Mesendoderm (in vitro differentiated cells): ENCODE measurements at regions not wholly inside any gene's neighbourhood (a gene's known extent, or its start where the extent isn't known, plus 50 kb on each side); places are given as distances from the start of the nearest gene placed in this dataset.

ENCODE experiments used
- DNase-seq: peaks from one replicate; pipeline ENCODE4 v3.0.0; 2013
- H2AK5ac ChIP-seq: 2 replicates; pipeline ENCODE4 v1.6.1; 2013; ENCODE audit warnings: low read length, inconsistent platforms
- H2BK120ac ChIP-seq: 2 replicates; pipeline ENCODE4 v1.6.1; 2013; ENCODE audit warnings: low read depth, mild to moderate bottlenecking, low read length, moderate library complexity, mixed read lengths
- H2BK15ac ChIP-seq: replicated peaks from 2 replicates; pipeline ENCODE4 v1.6.1; 2013; ENCODE audit warnings: low read depth, mild to moderate bottlenecking, moderate library complexity
- H2BK5ac ChIP-seq: 2 replicates; pipeline ENCODE4 v1.6.1; 2013; ENCODE audit warnings: low read length, inconsistent platforms
- H3K18ac ChIP-seq: 2 replicates; pipeline ENCODE4 v1.6.1; 2013; ENCODE audit warnings: mild to moderate bottlenecking, low read length, mixed read lengths
- H3K23ac ChIP-seq: one replicate; pipeline ENCODE4 v1.6.1; 2013; ENCODE audit warnings: low read length
- H3K27ac ChIP-seq: 2 replicates; pipeline ENCODE4 v1.5.1; 2013; ENCODE audit warnings: low read depth, mild to moderate bottlenecking, inconsistent platforms, low read length, moderate library complexity
- H3K27me3 ChIP-seq: 2 replicates; pipeline ENCODE4 v1.6.1; 2013; ENCODE audit warnings: low read length, control low read depth, mild to moderate bottlenecking, inconsistent platforms; ENCODE audit not compliant: insufficient read depth, poor library complexity
- H3K36me3 ChIP-seq: 2 replicates; pipeline ENCODE4 v1.6.1; 2013; ENCODE audit warnings: low read length, inconsistent platforms; ENCODE audit not compliant: control insufficient read depth, insufficient read depth
- H3K4ac ChIP-seq: one replicate; pipeline ENCODE4 v1.6.1; 2013; ENCODE audit warnings: low read depth, mild to moderate bottlenecking, low read length, moderate library complexity
- H3K4me1 ChIP-seq: 2 replicates; pipeline ENCODE4 v1.6.1; 2013; ENCODE audit warnings: low read depth, low read length, inconsistent platforms; ENCODE audit not compliant: control insufficient read depth
- H3K4me2 ChIP-seq: 2 replicates; pipeline ENCODE4 v1.6.1; 2013; ENCODE audit warnings: low read length
- H3K4me3 ChIP-seq: 2 replicates; pipeline ENCODE4 v1.5.1; 2013; ENCODE audit warnings: mild to moderate bottlenecking, low read length
- H3K56ac ChIP-seq: one replicate; pipeline ENCODE4 v1.6.1; 2013; ENCODE audit warnings: low read length
- H3K79me1 ChIP-seq: 2 replicates; pipeline ENCODE4 v1.6.1; 2013; ENCODE audit warnings: low read length, inconsistent platforms
- H3K79me2 ChIP-seq: 2 replicates; pipeline ENCODE4 v1.6.1; 2013; ENCODE audit warnings: mild to moderate bottlenecking, low read length; ENCODE audit not compliant: control insufficient read depth, insufficient read depth
- H3K9ac ChIP-seq: 2 replicates; pipeline ENCODE4 v1.6.1; 2013; ENCODE audit warnings: low read length, inconsistent platforms
- H4K5ac ChIP-seq: one replicate; pipeline ENCODE4 v1.6.1; 2013; ENCODE audit warnings: low read length
- H4K8ac ChIP-seq: one replicate; pipeline ENCODE4 v1.6.1; 2013; ENCODE audit warnings: low read depth, mild to moderate bottlenecking, control low read depth, low read length, moderate library complexity
- WGBS: extraction: QIAGEN DNeasy Blood & Tissue Kit; methylation state at CpG from one replicate; pipeline ENCODE4 v1.1.7; 2013; ENCODE audit warnings: low lambda C conversion rate, missing lambda C conversion rate; ENCODE audit not compliant: insufficient coverage; ENCODE audit errors: extremely low coverage; 5-methylcytosine and 5-hydroxymethylcytosine counted together

DNA sequence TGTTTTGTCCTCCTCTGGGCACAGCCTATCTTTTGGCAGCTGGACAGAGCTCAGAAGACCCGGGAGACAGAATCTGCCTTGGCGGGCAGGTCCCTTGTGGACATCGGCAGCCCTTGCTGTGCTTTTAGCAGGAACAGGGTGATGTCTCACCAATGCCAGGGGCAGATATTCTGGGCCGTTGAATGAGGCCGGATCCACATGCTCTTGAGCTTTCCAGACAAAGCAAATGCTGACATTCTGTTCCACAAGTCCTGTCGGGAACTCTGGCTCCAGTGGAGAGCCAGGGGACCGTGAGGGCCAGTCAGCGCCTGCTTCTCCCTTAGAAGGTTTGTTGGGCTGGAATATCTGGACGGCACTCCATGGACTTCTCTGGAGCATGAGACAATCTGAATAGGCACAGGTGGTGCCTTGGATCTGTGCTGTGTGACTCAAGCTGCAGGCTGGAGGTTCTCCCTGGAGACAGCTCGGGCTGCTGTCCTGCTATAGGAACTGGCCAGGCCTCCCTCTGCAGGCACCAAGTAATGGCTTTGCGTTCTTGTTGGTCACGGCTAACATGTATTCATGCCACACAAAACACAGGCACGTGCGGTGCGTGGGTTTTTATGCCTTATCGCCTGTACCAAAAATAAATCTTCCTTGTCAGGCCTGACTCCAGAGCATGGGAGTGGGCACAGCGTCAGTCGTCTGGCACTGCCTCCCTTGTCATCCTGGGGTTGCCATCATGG is 80.3 kb downstream of the GADD45G start:
- H3K79me2 ChIP-seq: no peaks in the 10 kb centered on the region

DNA sequence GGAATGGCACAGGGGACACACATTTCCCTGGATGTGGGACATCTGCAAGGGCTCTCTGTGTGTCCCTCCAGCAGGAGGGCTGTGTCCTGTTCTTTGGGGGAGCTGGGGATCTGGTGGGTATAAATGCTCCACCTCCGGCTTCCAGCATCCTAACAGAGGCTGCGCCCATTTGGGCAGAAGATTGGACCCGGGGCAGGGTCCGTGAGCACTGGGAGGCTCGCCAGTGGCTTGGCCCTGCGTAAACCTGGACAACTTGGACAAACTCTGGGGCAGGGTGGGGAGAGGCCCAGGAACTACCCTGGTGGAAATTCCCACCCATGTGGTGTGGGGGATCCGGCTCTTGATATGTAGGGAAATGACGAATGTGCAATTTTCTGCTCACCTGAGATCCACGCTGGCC is 80.9 kb downstream of the GADD45G start:
- no peak overlapping the region for H3K4me2 ChIP-seq
- no peak overlapping the region for H3K4ac ChIP-seq

More for the DNA sequence above, 80.3 kb downstream of the GADD45G start:
- no peak overlapping the region for H4K8ac ChIP-seq
- no peak overlapping the region for H2BK5ac ChIP-seq
- H3K4me1 ChIP-seq: no peaks in the 10 kb centered on the region
- H3K9ac ChIP-seq: no peak overlapping the region
- no peak overlapping the region for H2BK120ac ChIP-seq
- no peak overlapping the region for H3K4me3 ChIP-seq
- no peaks in the 10 kb centered on the region for H3K79me1 ChIP-seq
- H3K4me2 ChIP-seq: no peak overlapping the region
- no peak for DNase-seq
- H3K36me3 ChIP-seq: no peaks in the 10 kb centered on the region
- peak overlapping the region; percentile 50 for H3K56ac ChIP-seq
- no CpG with 5 or more reads among the region's 18 CpGs for WGBS
- no peaks in the 10 kb centered on the region for H3K27me3 ChIP-seq
- H3K23ac ChIP-seq: no peak overlapping the region
- no peak overlapping the region for H2AK5ac ChIP-seq
- no peak overlapping the region for H4K5ac ChIP-seq
- no peak overlapping the region for H2BK15ac ChIP-seq
- no peak overlapping the region for H3K4ac ChIP-seq
- H3K27ac ChIP-seq: no peak overlapping the region
- no peak overlapping the region for H3K18ac ChIP-seq

DNA sequence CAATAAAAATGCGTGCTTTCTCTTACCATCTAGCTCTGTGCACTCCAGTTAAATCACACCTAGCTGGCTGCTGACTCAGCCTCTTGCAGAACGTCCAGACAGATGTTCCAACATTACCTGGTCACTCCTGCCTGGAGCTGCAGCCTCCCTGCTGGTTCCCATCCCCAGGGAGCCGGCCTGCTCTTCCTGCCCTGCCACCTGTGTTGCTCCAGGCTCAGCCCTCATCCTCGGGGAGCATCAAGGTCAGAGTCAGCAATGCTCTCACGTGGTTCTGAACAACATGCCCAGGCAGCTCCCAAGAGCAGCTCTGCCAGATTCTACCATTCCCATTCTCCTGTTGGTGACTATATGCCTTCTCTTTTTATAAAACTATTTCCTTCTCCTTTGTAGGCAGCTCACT is 81.3 kb downstream of the GADD45G start:
- Histone ChIP-seq H3K9ac (no peak overlapping the region), H2BK5ac (no peak overlapping the region), H2AK5ac (no peak overlapping the region), H4K5ac (no peak overlapping the region), H3K4ac (no peak overlapping the region), H3K18ac (no peak overlapping the region), H2BK15ac (no peak overlapping the region), H3K36me3 (no peaks in the 10 kb centered on the region), H2BK120ac (no peak overlapping the region), H3K4me1 (no peaks in the 10 kb centered on the region), H3K27ac (no peak overlapping the region), H3K4me3 (no peak overlapping the region), H3K79me1 (no peaks in the 10 kb centered on the region), H3K23ac (no peak overlapping the region), H3K56ac (no peak overlapping the region), H3K79me2 (no peaks in the 10 kb centered on the region), H3K27me3 (no peaks in the 10 kb centered on the region), H3K4me2 (no peak overlapping the region), H4K8ac (no peak overlapping the region)
- no CpG with 5 or more reads among the region's 5 CpGs for WGBS
- DNase-seq: no peak

More for the DNA sequence above, 80.9 kb downstream of the GADD45G start:
- DNase-seq: no peak
- Histone ChIP-seq H3K23ac (no peak overlapping the region), H2BK120ac (no peak overlapping the region), H4K8ac (no peak overlapping the region), H3K4me3 (no peak overlapping the region), H4K5ac (no peak overlapping the region), H2BK5ac (no peak overlapping the region), H3K79me1 (no peaks in the 10 kb centered on the region), H3K4me1 (no peaks in the 10 kb centered on the region), H2AK5ac (no peak overlapping the region), H3K79me2 (no peaks in the 10 kb centered on the region), H3K56ac (peak overlapping the region; percentile 50), H3K18ac (no peak overlapping the region), H3K36me3 (no peaks in the 10 kb centered on the region), H3K27me3 (no peaks in the 10 kb centered on the region), H3K27ac (no peak overlapping the region), H3K9ac (no peak overlapping the region), H2BK15ac (no peak overlapping the region)
- WGBS: no CpG with 5 or more reads among the region's 9 CpGs

DNA sequence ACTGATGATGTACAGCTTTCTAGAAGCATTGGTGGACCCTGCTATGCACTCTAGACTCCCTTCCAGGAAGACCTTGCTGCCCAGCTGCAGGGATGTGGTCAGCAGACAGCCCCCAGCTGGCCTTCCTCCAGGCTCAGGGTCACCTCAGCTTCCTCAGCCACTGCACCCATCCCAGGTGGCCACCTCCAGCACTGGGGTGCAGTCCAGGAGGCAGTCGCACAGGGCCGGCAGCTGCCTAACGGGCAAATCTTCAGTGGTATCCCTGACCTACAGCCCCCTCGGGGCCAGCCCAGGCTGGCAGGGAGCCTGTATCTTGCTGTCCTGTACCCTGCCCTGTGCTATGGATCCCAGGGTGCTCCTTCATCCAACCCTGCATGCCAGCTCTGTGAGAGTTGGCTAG is 81.8 kb downstream of the GADD45G start:
- Histone ChIP-seq H3K27me3 (no peaks in the 10 kb centered on the region), H3K23ac (no peak overlapping the region), H3K4me3 (no peak overlapping the region), H2BK120ac (peak overlapping the region; percentile 64), H3K79me2 (no peaks in the 10 kb centered on the region), H3K18ac (no peak overlapping the region), H3K4ac (no peak overlapping the region), H2BK5ac (no peak overlapping the region), H2BK15ac (no peak overlapping the region), H3K9ac (no peak overlapping the region), H3K27ac (no peak overlapping the region), H4K5ac (no peak overlapping the region), H3K4me2 (no peak overlapping the region), H3K56ac (no peak overlapping the region), H3K79me1 (no peaks in the 10 kb centered on the region), H4K8ac (no peak overlapping the region), H3K36me3 (no peaks in the 10 kb centered on the region), H2AK5ac (no peak overlapping the region), H3K4me1 (no peaks in the 10 kb centered on the region)
- no peak for DNase-seq
- WGBS: no CpG with 5 or more reads among the region's 4 CpGs

DNA sequence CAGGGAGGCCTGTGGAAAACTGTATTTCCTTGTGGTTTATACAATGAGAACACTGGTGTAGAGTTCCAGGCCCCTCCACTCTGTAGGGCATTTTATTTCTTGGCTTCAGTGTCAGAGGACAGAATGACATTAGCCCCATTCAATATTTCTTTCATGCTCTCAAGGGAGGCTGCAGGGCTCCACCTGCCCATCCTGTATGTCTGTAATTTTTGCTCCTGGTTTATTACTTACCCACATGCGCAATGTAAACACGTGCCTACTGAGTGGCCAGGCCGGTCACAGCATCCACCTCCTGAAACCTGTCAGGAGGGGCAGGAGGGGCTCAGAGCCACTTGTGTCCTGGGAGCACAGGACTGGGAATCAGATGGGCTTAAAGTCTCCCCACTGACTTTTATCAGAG is 82.4 kb downstream of the GADD45G start:
- Histone ChIP-seq H3K79me1 (no peaks in the 10 kb centered on the region), H3K27ac (no peak overlapping the region), H4K8ac (no peak overlapping the region), H3K4ac (no peak overlapping the region), H3K4me3 (no peak overlapping the region), H2AK5ac (no peak overlapping the region), H2BK120ac (no peak overlapping the region), H4K5ac (no peak overlapping the region), H3K4me2 (no peak overlapping the region), H3K56ac (no peak overlapping the region), H3K4me1 (no peaks in the 10 kb centered on the region), H3K79me2 (no peaks in the 10 kb centered on the region), H3K18ac (no peak overlapping the region), H3K9ac (no peak overlapping the region), H2BK5ac (no peak overlapping the region), H3K27me3 (no peaks in the 10 kb centered on the region), H3K36me3 (no peaks in the 10 kb centered on the region), H3K23ac (no peak overlapping the region), H2BK15ac (no peak overlapping the region)
- no peak for DNase-seq
- no CpG with 5 or more reads among the region's 3 CpGs for WGBS

DNA sequence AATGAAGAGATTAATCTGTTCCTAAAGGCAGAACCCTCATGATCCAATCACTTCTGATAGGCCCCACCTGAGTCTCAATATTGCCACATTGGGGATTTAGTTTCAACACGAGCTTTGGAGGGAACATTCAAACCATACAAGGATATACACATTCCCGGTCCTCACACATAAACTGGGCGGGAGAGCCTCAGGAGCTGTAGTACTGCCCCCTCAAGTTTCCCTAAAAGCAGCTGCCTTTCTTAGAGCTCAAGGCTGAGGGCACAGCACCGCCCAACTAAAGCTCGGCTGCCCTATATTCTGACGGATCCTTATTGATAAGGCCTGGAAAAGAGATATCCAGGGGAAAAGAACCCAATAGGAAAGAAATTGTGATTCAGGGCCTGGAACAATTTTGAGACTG is 83.0 kb downstream of the GADD45G start:
- Histone ChIP-seq H2BK15ac (no peak overlapping the region), H3K56ac (no peak overlapping the region), H3K9ac (no peak overlapping the region), H2AK5ac (no peak overlapping the region), H3K36me3 (no peaks in the 10 kb centered on the region), H3K4ac (no peak overlapping the region), H3K27ac (no peak overlapping the region), H3K27me3 (no peaks in the 10 kb centered on the region), H3K4me2 (no peak overlapping the region), H3K18ac (no peak overlapping the region), H2BK120ac (no peak overlapping the region), H4K8ac (no peak overlapping the region), H3K79me2 (no peaks in the 10 kb centered on the region), H3K4me1 (no peaks in the 10 kb centered on the region), H2BK5ac (no peak overlapping the region), H3K23ac (no peak overlapping the region), H3K79me1 (no peaks in the 10 kb centered on the region), H3K4me3 (no peak overlapping the region), H4K5ac (no peak overlapping the region)
- no peak for DNase-seq
- no CpG with 5 or more reads among the region's 6 CpGs for WGBS
